HG03378 (cell line): ENCODE measurements at regions not wholly inside any gene's neighbourhood (a gene's known extent, or its start where the extent isn't known, plus 50 kb on each side); places are given as distances from the start of the nearest gene placed in this dataset.

Experiments
- ATAC-seq: cut with Tn5 transposase; IDR thresholded peaks from one replicate; pipeline ENCODE4 v1.9.1; 2021; ENCODE audit warnings: mild to moderate bottlenecking, moderate library complexity; ENCODE audit not compliant: unreplicated experiment

GRCh38 chr4:106687026-106687425 lies 318.4 kb upstream of the GIMD1 start:
- no peak for ATAC-seq

GRCh38 chr4:106681381-106681921 lies 312.9 kb upstream of the GIMD1 start:
- no peak for ATAC-seq

GRCh38 chr4:106679063-106679462 lies 310.5 kb upstream of the GIMD1 start:
- no peak for ATAC-seq

- ATAC-seq, result no peak
Measured at GRCh38 chr4:106677213-106677612, 308.6 kb upstream of the GIMD1 start.

GRCh38 chr4:106676173-106676921 lies 307.8 kb upstream of the GIMD1 start:
- ATAC-seq, result no peak

- no peak for ATAC-seq
Measured at GRCh38 chr4:106671716-106672115, 303.1 kb upstream of the GIMD1 start.

GRCh38 chr4:106670976-106671375 lies 302.4 kb upstream of the GIMD1 start:
- ATAC-seq, result no peak

- ATAC-seq, result no peak
Measured at GRCh38 chr4:106659371-106659770, 290.8 kb upstream of the GIMD1 start.

GRCh38 chr4:106652095-106652494 lies 283.5 kb upstream of the GIMD1 start:
- ATAC-seq, result no peak

- ATAC-seq, result no peak
Measured at GRCh38 chr4:106650701-106651100, 282.1 kb upstream of the GIMD1 start.

GRCh38 chr4:106647451-106647850 lies 278.9 kb upstream of the GIMD1 start:
- ATAC-seq, result no peak

- no peak for ATAC-seq
Measured at GRCh38 chr4:106629268-106629625, 260.7 kb upstream of the GIMD1 start.

GRCh38 chr4:106628586-106629267 lies 260.1 kb upstream of the GIMD1 start:
- ATAC-seq, result no peak

- no peak for ATAC-seq
Measured at GRCh38 chr4:106627051-106627450, 258.5 kb upstream of the GIMD1 start.

- ATAC-seq, result no peak
Measured at GRCh38 chr4:106624671-106625070, 256.1 kb upstream of the GIMD1 start.

- no peak for ATAC-seq
Measured at GRCh38 chr4:106618956-106619355, 250.4 kb upstream of the GIMD1 start.

GRCh38 chr4:106615961-106616360 lies 247.4 kb upstream of the GIMD1 start:
- no peak for ATAC-seq

GRCh38 chr4:106615410-106615945 lies 246.9 kb upstream of the GIMD1 start:
- no peak for ATAC-seq

GRCh38 chr4:106614441-106614840 lies 245.9 kb upstream of the GIMD1 start:
- no peak for ATAC-seq

GRCh38 chr4:106609917-106610316 lies 241.3 kb upstream of the GIMD1 start:
- ATAC-seq, result no peak

- ATAC-seq, result no peak
Measured at GRCh38 chr4:106607558-106607957, 239.0 kb upstream of the GIMD1 start.
